Daoy (cell line): ENCODE measurements at regions not wholly inside any gene's neighbourhood (a gene's known extent, or its start where the extent isn't known, plus 50 kb on each side); places are given as distances from the start of the nearest gene placed in this dataset.

Experiments
- DNase-seq: peaks from one replicate; pipeline ENCODE4 v3.0.0-alpha.2; 2015; ENCODE audit warnings: low read depth

DNA sequence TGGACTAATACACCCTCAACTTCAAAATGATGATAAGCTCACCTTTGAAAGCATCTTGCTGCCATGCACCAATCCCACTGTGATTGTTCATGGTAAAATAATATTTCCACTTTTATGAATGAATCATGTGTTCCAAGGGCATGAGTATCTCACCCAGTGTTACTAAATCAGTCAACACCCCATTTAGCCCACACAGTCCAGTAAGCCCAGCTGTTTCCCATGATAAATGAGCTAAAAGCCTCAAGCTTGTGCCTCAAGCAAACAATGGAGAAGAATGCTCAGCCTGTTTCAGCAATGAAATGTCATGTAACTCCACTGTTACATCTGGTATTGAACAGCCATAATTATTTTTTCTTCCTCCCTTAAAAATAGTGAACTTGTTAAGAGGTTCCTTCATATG lies 442.5 kb downstream of the XPNPEP1 start:
- no peak for DNase-seq

- DNase-seq: no peak
These were observed 447.4 kb downstream of the XPNPEP1 start for GRCh38 chr10:109475711-109476421.

- no peak for DNase-seq
These were observed 448.5 kb downstream of the XPNPEP1 start for GRCh38 chr10:109474812-109475211.

DNA sequence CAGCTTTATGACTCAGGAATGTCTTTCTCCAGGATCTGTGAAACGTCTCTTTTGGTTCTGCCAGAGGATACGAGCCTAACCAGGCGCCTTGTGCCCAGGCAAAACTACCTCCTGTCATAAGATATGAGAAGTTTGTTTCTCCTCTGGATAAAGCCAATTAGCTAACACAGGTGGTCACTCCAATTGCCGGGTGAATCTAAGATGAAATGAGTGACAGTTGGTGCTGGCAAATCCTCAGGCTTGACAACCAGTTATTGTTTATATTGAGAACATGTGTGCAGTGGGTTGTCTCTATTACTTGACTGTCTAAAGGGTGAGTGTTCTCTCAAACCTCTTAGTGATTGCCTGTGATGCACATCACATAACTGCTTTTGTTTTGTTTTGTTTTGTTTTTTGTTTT lies 449.1 kb downstream of the XPNPEP1 start:
- DNase-seq: no peak

- DNase-seq: no peak
These were observed 455.8 kb downstream of the XPNPEP1 start for GRCh38 chr10:109467551-109467950.

- no peak for DNase-seq
These were observed 458.4 kb downstream of the XPNPEP1 start for GRCh38 chr10:109464949-109465348.

DNA sequence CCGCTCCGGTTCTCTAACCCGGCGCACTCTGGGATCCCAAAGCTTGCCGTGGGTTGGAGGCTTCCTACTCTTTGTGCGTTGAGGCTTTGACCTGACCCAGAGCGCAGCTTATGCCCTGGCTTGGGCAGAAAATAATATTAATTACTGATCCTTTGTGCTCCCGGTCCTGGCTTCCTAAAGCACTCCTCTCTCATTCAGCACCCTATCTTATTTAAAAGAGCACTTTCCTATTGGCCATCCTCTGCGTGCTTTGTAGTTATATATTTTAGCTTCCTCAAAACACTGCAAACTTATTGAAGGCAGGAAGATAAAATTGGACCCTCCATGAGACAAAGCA lies 466.0 kb downstream of the XPNPEP1 start:
- no peak for DNase-seq

GRCh38 chr10:109456566-109457301 lies 466.6 kb downstream of the XPNPEP1 start:
- no peak for DNase-seq

DNA sequence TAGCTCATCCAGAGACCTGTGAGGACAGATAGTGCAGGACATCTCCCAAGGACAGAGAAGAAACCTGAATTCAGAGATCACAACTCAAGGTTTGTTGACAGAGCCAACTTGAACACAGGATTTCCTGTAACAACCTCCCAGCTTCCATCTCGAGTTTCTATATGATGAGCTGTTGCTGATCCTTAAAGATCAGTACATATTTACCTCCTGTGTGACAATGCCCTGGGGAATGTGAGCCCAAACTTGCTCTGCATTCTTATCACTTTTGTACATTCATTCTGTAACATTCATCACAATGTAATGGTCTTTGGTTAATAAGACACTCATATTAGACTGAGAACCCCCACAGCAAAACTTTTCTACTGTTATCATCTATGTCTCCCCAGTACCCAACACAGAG lies 468.6 kb downstream of the XPNPEP1 start:
- no peak for DNase-seq

GRCh38 chr10:109451879-109452278 lies 471.4 kb downstream of the XPNPEP1 start:
- DNase-seq: no peak

DNA sequence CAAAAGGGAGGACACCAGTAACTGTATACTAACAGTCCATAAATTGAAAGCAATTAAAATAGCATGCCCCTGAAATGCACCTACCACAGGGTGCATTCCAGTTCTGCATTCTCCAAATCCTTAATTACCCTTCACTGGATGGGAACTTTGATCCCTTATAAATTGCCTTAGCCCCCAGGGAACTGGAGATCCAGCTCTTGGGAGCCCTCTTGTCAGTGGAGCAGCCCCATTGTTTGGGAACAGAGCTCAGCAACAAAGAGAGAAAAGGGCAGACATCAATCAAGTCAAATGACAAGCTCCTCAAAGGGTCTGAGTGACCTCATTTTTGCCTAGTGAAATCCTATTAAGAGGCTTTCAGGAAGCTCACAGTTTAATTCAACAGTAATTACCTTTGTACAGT lies 472.6 kb downstream of the XPNPEP1 start:
- DNase-seq: no peak

- no peak for DNase-seq
These were observed 489.9 kb downstream of the XPNPEP1 start for GRCh38 chr10:109433434-109433833.

- DNase-seq: no peak
These were observed 491.0 kb downstream of the XPNPEP1 start for GRCh38 chr10:109432281-109432680.

DNA sequence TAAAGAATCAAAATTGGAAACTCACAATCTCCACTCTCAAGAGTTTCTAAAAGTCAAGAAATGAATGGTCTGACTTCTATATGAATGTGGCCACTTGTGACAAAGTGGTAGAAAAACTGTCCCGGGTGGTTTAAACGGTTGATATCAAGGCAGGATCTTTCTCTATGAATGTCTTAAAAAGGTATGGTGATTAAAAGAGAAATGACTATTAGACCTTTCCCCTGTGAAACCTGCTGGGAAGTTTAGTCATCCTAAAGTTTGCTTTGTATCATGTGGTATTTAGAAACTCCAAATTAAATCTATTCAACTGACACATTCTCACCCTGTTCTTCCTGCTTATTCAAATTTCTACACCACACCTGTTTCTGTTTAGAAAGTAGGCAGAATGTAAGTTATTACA lies 492.5 kb downstream of the XPNPEP1 start:
- DNase-seq: no peak

- no peak for DNase-seq
These were observed 493.1 kb downstream of the XPNPEP1 start for GRCh38 chr10:109430043-109430760.

DNA sequence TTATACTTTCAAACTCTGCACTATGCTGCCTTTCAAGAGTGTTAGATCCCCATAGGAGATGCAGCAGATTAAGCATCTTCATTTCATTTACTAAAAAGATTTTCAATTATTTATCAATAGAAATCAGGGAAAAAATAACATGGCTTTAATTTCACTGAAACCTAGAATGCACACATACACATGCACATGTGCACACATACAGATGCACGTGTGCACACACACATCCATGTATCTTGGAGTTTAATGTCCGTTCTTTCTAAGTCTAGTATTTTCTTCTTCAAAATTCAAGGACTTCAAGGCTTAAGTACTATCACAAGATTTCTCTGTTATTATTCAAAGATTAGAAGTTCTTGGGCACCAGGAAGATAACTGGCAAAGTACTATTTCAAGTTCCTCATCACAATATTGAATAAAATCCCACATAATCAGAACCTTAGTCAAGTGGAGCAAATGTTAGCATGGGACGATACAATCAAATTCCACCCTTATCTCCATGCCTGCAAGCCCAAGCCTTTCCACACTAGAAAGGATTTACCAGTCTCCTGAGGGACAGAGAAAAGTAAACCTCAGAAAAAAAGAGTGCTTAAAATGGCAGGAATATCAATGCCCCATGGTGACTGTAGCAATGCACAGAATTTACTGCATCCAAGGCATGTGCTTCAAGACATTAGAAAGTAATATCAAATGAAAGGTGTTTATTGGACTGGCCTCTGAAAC lies 494.4 kb downstream of the XPNPEP1 start:
- DNase-seq: no peak

GRCh38 chr10:109427411-109427810 lies 495.9 kb downstream of the XPNPEP1 start:
- no peak for DNase-seq

GRCh38 chr10:109426987-109427386 lies 496.3 kb downstream of the XPNPEP1 start:
- DNase-seq: no peak

DNA sequence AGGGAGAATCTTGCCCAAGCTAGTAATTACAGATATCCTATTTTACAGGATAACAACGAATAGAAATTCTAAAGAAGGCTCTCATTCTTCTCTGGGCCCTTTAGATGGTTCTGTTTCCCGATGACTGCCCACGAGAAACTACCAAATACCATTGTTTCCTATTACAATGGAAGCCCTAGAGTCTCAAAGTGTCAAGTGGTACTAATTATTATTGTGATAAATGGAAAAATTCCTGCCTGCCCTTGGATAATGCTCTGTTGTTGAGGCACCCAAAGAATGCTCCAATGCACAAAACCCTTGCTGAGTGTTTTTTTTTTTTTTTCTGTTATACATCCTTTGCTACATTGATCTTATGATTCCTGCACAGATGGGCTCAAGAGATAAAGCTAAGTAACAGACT lies 504.5 kb downstream of the XPNPEP1 start:
- no peak for DNase-seq

GRCh38 chr10:109417803-109418202 lies 505.5 kb downstream of the XPNPEP1 start:
- no peak for DNase-seq

DNA sequence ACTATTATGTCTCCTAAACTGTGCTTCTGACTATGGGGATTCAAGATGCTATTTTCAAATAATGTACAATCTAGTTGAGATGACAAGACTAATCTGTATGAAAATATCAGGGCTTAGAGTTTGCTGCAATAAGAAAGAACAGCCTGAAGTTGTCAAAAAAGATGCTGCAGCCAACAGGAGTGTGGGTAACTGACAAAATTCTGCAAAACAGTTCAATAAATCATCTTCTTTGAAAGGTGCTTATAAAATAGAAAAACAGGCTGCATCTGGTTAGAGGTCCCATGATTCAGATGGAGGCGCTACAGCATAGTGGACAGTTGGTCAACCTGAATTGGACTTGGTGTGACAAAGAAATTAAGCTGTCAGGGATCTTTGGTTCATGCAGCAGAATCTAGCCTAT lies 511.0 kb downstream of the XPNPEP1 start:
- DNase-seq: no peak

DNA sequence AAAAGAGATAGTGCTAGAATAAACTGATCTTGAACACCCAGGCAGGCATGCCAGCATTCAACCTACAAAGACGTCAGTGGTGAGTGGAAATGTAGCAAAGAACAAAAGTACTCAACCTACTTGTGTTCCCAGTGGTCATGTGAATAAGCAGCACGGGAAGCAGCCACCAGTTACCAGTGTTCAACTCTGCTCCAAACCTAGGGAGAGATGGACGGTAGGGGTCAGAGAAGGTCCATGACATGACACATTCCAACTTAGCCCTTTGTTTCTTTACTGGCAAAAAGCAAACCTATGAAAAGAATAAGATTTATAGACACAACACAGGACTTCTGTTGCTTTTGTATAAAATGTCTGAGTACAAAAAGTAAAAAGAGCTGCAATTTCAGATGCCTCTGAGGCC lies 511.4 kb downstream of the XPNPEP1 start:
- no peak for DNase-seq
